ENCODE measurements at regions not wholly inside any gene's neighbourhood (a gene's known extent, or its start where the extent isn't known, plus 50 kb on each side); places are given as distances from the start of the nearest gene placed in this dataset.
A peak's percentile ranks its signal among the peaks of the same experiment; 100 is the strongest.

DNA sequence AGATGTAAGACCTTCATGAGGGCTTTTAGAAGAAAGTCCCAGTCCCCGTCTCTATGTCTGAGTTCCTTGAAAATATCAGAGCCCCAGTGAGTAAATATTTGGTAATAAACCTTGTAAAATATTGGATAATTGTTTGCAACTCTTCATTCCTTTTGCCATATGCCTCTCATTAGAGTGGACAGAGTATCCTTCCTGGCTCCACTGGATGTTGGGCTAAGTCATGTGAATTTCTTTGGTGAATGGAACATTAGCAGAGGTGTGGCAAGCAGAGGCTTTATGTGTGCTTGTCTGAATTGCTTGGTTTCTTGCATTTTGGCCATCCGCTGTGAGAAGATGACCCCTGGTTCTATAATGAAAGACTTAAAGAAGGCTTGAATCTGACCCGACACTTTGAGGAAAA lies 490.3 kb downstream of the METTL15 start:
- H3K27ac ChIP-seq (ENCODE audit: low read length): no peak overlapping the region
- no peaks in the 10 kb centered on the region for H3K9me3 ChIP-seq (ENCODE audit: control insufficient read depth in 1 of 2, low read length in 2 of 2)
- H3K36me3 ChIP-seq (ENCODE audit: control insufficient read depth in 1 of 2, insufficient read depth in 2 of 2, low read length in 2 of 2): no peaks in the 10 kb centered on the region

GRCh38 chr11:28596816-28597215 lies 488.6 kb downstream of the METTL15 start:
- H3K4me1 ChIP-seq (ENCODE audit: control insufficient read depth in 1 of 2, insufficient read depth in 2 of 2, low read length in 2 of 2): no peaks in the 10 kb centered on the region
- H3K9me3 ChIP-seq (ENCODE audit: control insufficient read depth in 1 of 2, low read length in 2 of 2): peaks cover 0 to 3% of the 10 kb centered on the region in 2 donors
- no peaks in the 10 kb centered on the region for H3K36me3 ChIP-seq (ENCODE audit: control insufficient read depth in 1 of 2, insufficient read depth in 2 of 2, low read length in 2 of 2)
- H3K4me3 ChIP-seq (ENCODE audit: low read depth in 1 of 2, low read length in 2 of 2): no peak overlapping the region
- no peaks in the 10 kb centered on the region for H3K27me3 ChIP-seq (ENCODE audit: low read depth, low read length)
- H3K27ac ChIP-seq (ENCODE audit: low read length): no peak overlapping the region

More for the DNA sequence above, 490.3 kb downstream of the METTL15 start:
- H3K4me1 ChIP-seq (ENCODE audit: control insufficient read depth in 1 of 2, insufficient read depth in 2 of 2, low read length in 2 of 2): no peaks in the 10 kb centered on the region
- no peaks in the 10 kb centered on the region for H3K27me3 ChIP-seq (ENCODE audit: low read depth, low read length)
- no peak overlapping the region for H3K4me3 ChIP-seq (ENCODE audit: low read depth in 1 of 2, low read length in 2 of 2)

DNA sequence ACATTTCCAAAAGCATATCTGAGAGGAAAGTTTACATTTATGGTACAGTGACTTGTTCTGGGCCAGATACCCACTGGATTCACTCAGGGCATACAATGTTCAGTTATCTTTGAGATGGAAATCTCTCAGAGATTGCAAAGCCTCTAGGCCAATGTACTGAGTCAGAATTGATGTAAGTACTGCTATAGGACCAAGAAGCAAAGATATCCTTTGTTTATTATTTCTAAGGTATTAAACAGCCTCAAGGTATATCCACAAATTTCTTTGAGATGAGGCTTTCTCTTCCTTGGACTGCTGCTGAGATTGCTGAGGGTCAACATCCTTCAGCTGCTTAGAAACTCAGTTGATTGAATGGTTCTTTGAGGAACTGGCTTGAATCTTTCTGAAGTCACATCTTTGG lies 484.0 kb downstream of the METTL15 start:
- Histone ChIP-seq H3K27me3 (ENCODE audit: low read depth, low read length) (no peaks in the 10 kb centered on the region), H3K9me3 (ENCODE audit: control insufficient read depth in 1 of 2, low read length in 2 of 2) (peaks cover 0 to 3% of the 10 kb centered on the region in 2 donors), H3K36me3 (ENCODE audit: control insufficient read depth in 1 of 2, insufficient read depth in 2 of 2, low read length in 2 of 2) (no peaks in the 10 kb centered on the region), H3K4me3 (ENCODE audit: low read depth in 1 of 2, low read length in 2 of 2) (no peak overlapping the region), H3K4me1 (ENCODE audit: control insufficient read depth in 1 of 2, insufficient read depth in 2 of 2, low read length in 2 of 2) (no peaks in the 10 kb centered on the region), H3K27ac (ENCODE audit: low read length) (no peak overlapping the region)

- H3K27me3 ChIP-seq (ENCODE audit: low read depth, low read length): no peaks in the 10 kb centered on the region
- H3K27ac ChIP-seq (ENCODE audit: low read length): no peak overlapping the region
- H3K4me1 ChIP-seq (ENCODE audit: control insufficient read depth in 1 of 2, insufficient read depth in 2 of 2, low read length in 2 of 2): no peaks in the 10 kb centered on the region
- H3K4me3 ChIP-seq (ENCODE audit: low read depth in 1 of 2, low read length in 2 of 2): no peak overlapping the region
- no peaks in the 10 kb centered on the region for H3K9me3 ChIP-seq (ENCODE audit: control insufficient read depth in 1 of 2, low read length in 2 of 2)
- no peaks in the 10 kb centered on the region for H3K36me3 ChIP-seq (ENCODE audit: control insufficient read depth in 1 of 2, insufficient read depth in 2 of 2, low read length in 2 of 2)
Measured at GRCh38 chr11:28584992-28585391, 476.8 kb downstream of the METTL15 start.

GRCh38 chr11:28582506-28582905 lies 474.3 kb downstream of the METTL15 start:
- H3K9me3 ChIP-seq (ENCODE audit: control insufficient read depth in 1 of 2, low read length in 2 of 2): no peaks in the 10 kb centered on the region
- no peak overlapping the region for H3K27ac ChIP-seq (ENCODE audit: low read length)
- no peaks in the 10 kb centered on the region for H3K36me3 ChIP-seq (ENCODE audit: control insufficient read depth in 1 of 2, insufficient read depth in 2 of 2, low read length in 2 of 2)
- no peak overlapping the region for H3K4me3 ChIP-seq (ENCODE audit: low read depth in 1 of 2, low read length in 2 of 2)
- H3K27me3 ChIP-seq (ENCODE audit: low read depth, low read length): no peaks in the 10 kb centered on the region
- no peaks in the 10 kb centered on the region for H3K4me1 ChIP-seq (ENCODE audit: control insufficient read depth in 1 of 2, insufficient read depth in 2 of 2, low read length in 2 of 2)

DNA sequence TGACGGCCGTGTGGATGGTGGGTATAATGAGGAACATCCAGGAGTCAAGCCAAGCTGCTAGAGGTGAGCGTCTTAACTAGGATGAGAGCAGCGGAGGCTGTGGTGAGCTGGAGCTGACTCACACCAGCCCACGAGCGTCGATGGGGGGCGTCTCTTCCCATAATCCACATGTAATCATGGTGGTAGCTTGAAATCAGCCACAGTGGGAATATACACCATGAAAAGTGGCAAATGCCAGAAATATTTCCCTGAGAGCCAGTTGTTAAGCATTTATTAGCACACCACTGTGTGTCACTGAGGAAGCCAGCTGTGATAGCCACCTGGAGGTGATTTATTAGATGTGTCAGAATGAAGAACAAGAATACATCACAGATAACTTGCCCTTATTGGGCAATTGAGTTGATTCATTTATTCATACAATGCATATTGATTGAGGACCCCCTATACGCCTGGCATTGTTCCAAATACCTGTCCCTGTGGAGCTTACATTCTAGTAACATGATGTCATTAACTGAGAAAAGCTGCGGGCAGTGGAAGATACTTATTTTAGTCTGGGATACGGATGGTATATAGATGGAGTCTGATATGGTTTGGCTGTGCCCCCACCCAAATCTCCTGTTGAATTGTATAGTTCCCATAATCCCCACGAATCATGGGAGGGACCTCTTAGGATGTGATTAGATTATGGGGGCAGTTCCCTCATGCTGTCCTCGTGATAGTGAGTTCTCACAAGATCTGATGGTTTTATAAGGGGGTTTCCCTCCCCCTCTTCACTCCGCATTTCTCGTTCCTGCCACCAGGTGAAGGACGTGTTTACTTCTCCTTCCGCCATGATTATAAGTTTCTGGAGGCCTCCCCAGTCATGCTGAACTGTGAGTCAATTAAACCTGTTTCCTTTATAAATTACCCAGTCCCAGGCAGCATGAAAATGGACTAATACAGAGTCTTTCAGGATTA lies 473.4 kb downstream of the METTL15 start:
- H3K36me3 ChIP-seq (ENCODE audit: control insufficient read depth in 1 of 2, insufficient read depth in 2 of 2, low read length in 2 of 2): no peaks in the 10 kb centered on the region
- H3K9me3 ChIP-seq (ENCODE audit: control insufficient read depth in 1 of 2, low read length in 2 of 2): no peaks in the 10 kb centered on the region
- H3K4me1 ChIP-seq (ENCODE audit: control insufficient read depth in 1 of 2, insufficient read depth in 2 of 2, low read length in 2 of 2): no peaks in the 10 kb centered on the region
- H3K27ac ChIP-seq (ENCODE audit: low read length): no peak overlapping the region
- no peak overlapping the region for H3K4me3 ChIP-seq (ENCODE audit: low read depth in 1 of 2, low read length in 2 of 2)
- H3K27me3 ChIP-seq (ENCODE audit: low read depth, low read length): no peaks in the 10 kb centered on the region

- H3K36me3 ChIP-seq (ENCODE audit: control insufficient read depth in 1 of 2, insufficient read depth in 2 of 2, low read length in 2 of 2): no peaks in the 10 kb centered on the region
- no peaks in the 10 kb centered on the region for H3K4me1 ChIP-seq (ENCODE audit: control insufficient read depth in 1 of 2, insufficient read depth in 2 of 2, low read length in 2 of 2)
- no peaks in the 10 kb centered on the region for H3K9me3 ChIP-seq (ENCODE audit: control insufficient read depth in 1 of 2, low read length in 2 of 2)
- no peak overlapping the region for H3K4me3 ChIP-seq (ENCODE audit: low read depth in 1 of 2, low read length in 2 of 2)
- H3K27ac ChIP-seq (ENCODE audit: low read length): no peak overlapping the region
- no peaks in the 10 kb centered on the region for H3K27me3 ChIP-seq (ENCODE audit: low read depth, low read length)
Measured at GRCh38 chr11:28571371-28571770, 463.2 kb downstream of the METTL15 start.

- Histone ChIP-seq H3K27ac (ENCODE audit: low read length) (no peak overlapping the region), H3K9me3 (ENCODE audit: control insufficient read depth in 1 of 2, low read length in 2 of 2) (no peaks in the 10 kb centered on the region), H3K4me3 (ENCODE audit: low read depth in 1 of 2, low read length in 2 of 2) (no peak overlapping the region)
Measured at GRCh38 chr11:28569106-28569505, 460.9 kb downstream of the METTL15 start.

GRCh38 chr11:28566339-28567089 lies 458.3 kb downstream of the METTL15 start:
- Histone ChIP-seq H3K36me3 (ENCODE audit: control insufficient read depth in 1 of 2, insufficient read depth in 2 of 2, low read length in 2 of 2) (no peaks in the 10 kb centered on the region), H3K27ac (ENCODE audit: low read length) (no peak overlapping the region), H3K4me3 (ENCODE audit: low read depth in 1 of 2, low read length in 2 of 2) (peak overlapping the region in 1 of 2 donors; percentile 42), H3K27me3 (ENCODE audit: low read depth, low read length) (no peaks in the 10 kb centered on the region), H3K9me3 (ENCODE audit: control insufficient read depth in 1 of 2, low read length in 2 of 2) (no peaks in the 10 kb centered on the region), H3K4me1 (ENCODE audit: control insufficient read depth in 1 of 2, insufficient read depth in 2 of 2, low read length in 2 of 2) (peaks cover 0 to 6% of the 10 kb centered on the region in 2 donors)

More at GRCh38 chr11:28569106-28569505, 460.9 kb downstream of the METTL15 start:
- no peaks in the 10 kb centered on the region for H3K36me3 ChIP-seq (ENCODE audit: control insufficient read depth in 1 of 2, insufficient read depth in 2 of 2, low read length in 2 of 2)
- no peaks in the 10 kb centered on the region for H3K27me3 ChIP-seq (ENCODE audit: low read depth, low read length)
- peaks cover 0 to 6% of the 10 kb centered on the region in 2 donors for H3K4me1 ChIP-seq (ENCODE audit: control insufficient read depth in 1 of 2, insufficient read depth in 2 of 2, low read length in 2 of 2)

DNA sequence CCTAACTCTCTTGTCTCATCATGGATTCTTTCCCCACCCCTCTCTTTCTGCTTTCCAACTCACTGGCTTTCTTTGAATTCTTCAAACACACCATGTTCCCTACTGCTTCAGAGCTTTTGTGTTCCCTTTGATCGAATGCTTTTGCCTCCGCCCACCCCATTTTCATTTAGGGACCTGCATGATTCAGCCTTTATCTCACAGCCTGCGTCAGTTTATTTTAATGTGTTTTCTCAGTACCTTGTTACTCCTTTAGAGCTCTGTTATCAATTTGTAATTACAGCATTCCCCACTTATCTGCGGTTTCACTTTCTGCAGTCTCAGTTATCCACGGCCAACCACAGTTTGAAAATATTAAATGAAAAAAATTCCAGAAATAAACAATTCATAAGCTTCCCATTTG lies 451.3 kb downstream of the METTL15 start:
- Histone ChIP-seq H3K4me3 (ENCODE audit: low read depth in 1 of 2, low read length in 2 of 2) (no peak overlapping the region), H3K27ac (ENCODE audit: low read length) (no peak overlapping the region), H3K9me3 (ENCODE audit: control insufficient read depth in 1 of 2, low read length in 2 of 2) (no peaks in the 10 kb centered on the region), H3K36me3 (ENCODE audit: control insufficient read depth in 1 of 2, insufficient read depth in 2 of 2, low read length in 2 of 2) (no peaks in the 10 kb centered on the region), H3K27me3 (ENCODE audit: low read depth, low read length) (no peaks in the 10 kb centered on the region), H3K4me1 (ENCODE audit: control insufficient read depth in 1 of 2, insufficient read depth in 2 of 2, low read length in 2 of 2) (no peaks in the 10 kb centered on the region)

- Histone ChIP-seq H3K9me3 (ENCODE audit: control insufficient read depth in 1 of 2, low read length in 2 of 2) (no peaks in the 10 kb centered on the region), H3K4me1 (ENCODE audit: control insufficient read depth in 1 of 2, insufficient read depth in 2 of 2, low read length in 2 of 2) (no peaks in the 10 kb centered on the region), H3K4me3 (ENCODE audit: low read depth in 1 of 2, low read length in 2 of 2) (no peak overlapping the region), H3K36me3 (ENCODE audit: control insufficient read depth in 1 of 2, insufficient read depth in 2 of 2, low read length in 2 of 2) (no peaks in the 10 kb centered on the region), H3K27me3 (ENCODE audit: low read depth, low read length) (no peaks in the 10 kb centered on the region), H3K27ac (ENCODE audit: low read length) (no peak overlapping the region)
Measured at GRCh38 chr11:28547321-28547741, 439.1 kb downstream of the METTL15 start.
